ENCODE measurements at regions not wholly inside any gene's neighbourhood (a gene's known extent, or its start where the extent isn't known, plus 50 kb on each side); places are given as distances from the start of the nearest gene placed in this dataset.

GRCh38 chr2:22887845-22888244, 497.1 kb upstream of the KLHL29 start:
- no peak for DNase-seq

GRCh38 chr2:22890132-22890531, 494.8 kb upstream of the KLHL29 start:
- DNase-seq: no peak

- no peak for DNase-seq
These were observed 491.0 kb upstream of the KLHL29 start for GRCh38 chr2:22893761-22894517.

- DNase-seq: no peak
These were observed 490.2 kb upstream of the KLHL29 start for GRCh38 chr2:22894761-22895160.

- no peak for DNase-seq
These were observed 487.6 kb upstream of the KLHL29 start for GRCh38 chr2:22897428-22897827.

- DNase-seq: no peak
These were observed 484.3 kb upstream of the KLHL29 start for GRCh38 chr2:22900674-22901073.

GRCh38 chr2:22901471-22902179, 483.4 kb upstream of the KLHL29 start:
- no peak for DNase-seq

- DNase-seq: no peak
These were observed 482.8 kb upstream of the KLHL29 start for GRCh38 chr2:22902180-22902550.

- no peak for DNase-seq
These were observed 482.3 kb upstream of the KLHL29 start for GRCh38 chr2:22902662-22903165.

- no peak for DNase-seq
These were observed 481.4 kb upstream of the KLHL29 start for GRCh38 chr2:22903616-22904015.

GRCh38 chr2:22904126-22904684, 480.8 kb upstream of the KLHL29 start:
- no peak for DNase-seq

- DNase-seq: no peak
These were observed 477.6 kb upstream of the KLHL29 start for GRCh38 chr2:22907330-22907729.

- no peak for DNase-seq
These were observed 472.6 kb upstream of the KLHL29 start for GRCh38 chr2:22912398-22912797.

GRCh38 chr2:22929998-22930397, 455.0 kb upstream of the KLHL29 start:
- DNase-seq: no peak

- no peak for DNase-seq
These were observed 454.2 kb upstream of the KLHL29 start for GRCh38 chr2:22930781-22931180.

- no peak for DNase-seq
These were observed 452.7 kb upstream of the KLHL29 start for GRCh38 chr2:22932288-22932687.

GRCh38 chr2:22934747-22935146, 450.2 kb upstream of the KLHL29 start:
- DNase-seq: no peak

- DNase-seq: no peak
These were observed 442.5 kb upstream of the KLHL29 start for GRCh38 chr2:22942441-22942840.

GRCh38 chr2:22944143-22944542, 440.8 kb upstream of the KLHL29 start:
- DNase-seq: no peak

- DNase-seq: no peak
These were observed 438.4 kb upstream of the KLHL29 start for GRCh38 chr2:22946553-22946952.

- DNase-seq: no peak
These were observed 437.2 kb upstream of the KLHL29 start for GRCh38 chr2:22947741-22948140.

GRCh38 chr2:22950431-22950830, 434.5 kb upstream of the KLHL29 start:
- no peak for DNase-seq

GRCh38 chr2:22952656-22953225, 432.2 kb upstream of the KLHL29 start:
- DNase-seq: no peak

- no peak for DNase-seq
These were observed 427.5 kb upstream of the KLHL29 start for GRCh38 chr2:22957446-22957845.
